SK-N-SH (cell line): ENCODE measurements at regions not wholly inside any gene's neighbourhood (a gene's known extent, or its start where the extent isn't known, plus 50 kb on each side); places are given as distances from the start of the nearest gene placed in this dataset.

Source experiments
- CTCF ChIA-PET: fragments of 300-600, 350-600 bp; formaldehyde crosslinking; extraction: SDS; loops from one replicate; lab custom pipeline; 2021; lab: Yijun Ruan, JAX
- POLR2A ChIA-PET: fragments of 350-600 bp; sonication (Branson Sonifier 250); formaldehyde crosslinking; extraction: SDS; loops from one replicate; lab custom pipeline; 2020; ENCODE audit warnings: antibody characterized with exemption, inconsistent platforms; lab: Yijun Ruan, JAX
- DNase-seq: peaks from one replicate; pipeline ENCODE4 v3.0.0; 2012
- H2AFZ ChIP-seq: fragments of 200-600 bp; sonication (generic); 2 replicates; pipeline ENCODE4 v1.8.1; 2016; ENCODE audit warnings: antibody characterized with exemption, mild to moderate bottlenecking, low read depth
- H3F3A ChIP-seq: fragments of 200-600 bp; sonication (generic); replicated peaks from 2 replicates; pipeline ENCODE3; 2016; ENCODE audit warnings: antibody characterized with exemption, mild to moderate bottlenecking; ENCODE audit not compliant: insufficient read depth
- H3K27ac ChIP-seq, 2 experiments: fragments of 200-500 bp in 1 of 2; fragments of 200-600 bp in 1 of 2; sonication (Bioruptor generic) in 1 of 2; sonication (generic), shearing (Covaris generic) in 1 of 2; 2 replicates each; pipeline versions ENCODE4 v1.5.1 to v1.6.1; 2014 to 2016; ENCODE audit warnings: low read depth in 2 of 2, inconsistent platforms in 1 of 2, low read length in 1 of 2, mild to moderate bottlenecking in 1 of 2, mixed read lengths in 1 of 2
- H3K27me3 ChIP-seq: fragments of 200-600 bp; sonication (generic), shearing (Covaris generic); 2 replicates; pipeline ENCODE4 v1.6.1; 2016; ENCODE audit warnings: mixed run types; ENCODE audit not compliant: insufficient read depth
- H3K36me3 ChIP-seq, 2 experiments: fragments of 200-500 bp in 1 of 2; fragments of 200-600 bp in 1 of 2; sonication (Bioruptor generic) in 1 of 2; sonication (generic) in 1 of 2; replicated peaks in 1 of 2; 2 replicates each; pipeline versions ENCODE3 to v1.5.1; 2014 to 2016; ENCODE audit warnings: low read length in 1 of 2, mild to moderate bottlenecking in 1 of 2; ENCODE audit not compliant: insufficient read depth in 2 of 2, control insufficient read depth in 1 of 2
- H3K4me1 ChIP-seq, 2 experiments: fragments of 200-500 bp in 1 of 2; fragments of 200-600 bp in 1 of 2; sonication (Bioruptor generic) in 1 of 2; sonication (generic), shearing (Covaris generic) in 1 of 2; 2 replicates each; pipeline versions ENCODE4 v1.5.1 to v1.6.1; 2014 to 2016; ENCODE audit warnings: low read depth in 1 of 2, low read length in 1 of 2, mixed run types in 1 of 2; ENCODE audit not compliant: insufficient read depth in 2 of 2, control insufficient read depth in 1 of 2
- H3K4me2 ChIP-seq: fragments of 200-600 bp; sonication (generic), shearing (Covaris generic); 2 replicates; pipeline ENCODE4 v1.6.1; 2017; ENCODE audit warnings: mixed run types
- H3K4me3 ChIP-seq, 2 experiments: fragments of 200-500 bp in 1 of 2; fragments of 200-600 bp in 1 of 2; sonication (Bioruptor generic) in 1 of 2; sonication (generic), shearing (Covaris generic) in 1 of 2; 2 replicates each; pipeline versions ENCODE4 v1.5.1 to v1.8.1; 2014 to 2016; ENCODE audit warnings: low read depth in 2 of 2, inconsistent platforms in 1 of 2, low read length in 1 of 2, mild to moderate bottlenecking in 1 of 2, mixed read lengths in 1 of 2, moderate library complexity in 1 of 2
- H3K79me2 ChIP-seq: fragments of 200-600 bp; sonication (generic); 2 replicates; pipeline ENCODE4 v1.8.1; 2017; ENCODE audit warnings: mild to moderate bottlenecking; ENCODE audit not compliant: insufficient read depth
- H3K9ac ChIP-seq: fragments of 200-600 bp; sonication (generic); 2 replicates; pipeline ENCODE4 v1.6.1; 2017; ENCODE audit warnings: mixed run types
- H3K9me2 ChIP-seq: fragments of 200-600 bp; sonication (generic); 2 replicates; pipeline ENCODE4 v1.6.1; 2017; ENCODE audit warnings: mixed run types
- H3K9me3 ChIP-seq: fragments of 200-600 bp; sonication (generic); 2 replicates; pipeline ENCODE4 v1.6.1; 2017; ENCODE audit warnings: mixed run types, mild to moderate bottlenecking, moderate library complexity
- H4K20me1 ChIP-seq: fragments of 200-600 bp; sonication (generic); 2 replicates; pipeline ENCODE4 v1.6.1; 2017; ENCODE audit warnings: mild to moderate bottlenecking, mixed run types; ENCODE audit not compliant: insufficient read depth
- FOSL2 ChIP-seq: IDR thresholded peaks from 2 replicates; pipeline ENCODE4 v1.4.0; 2012; ENCODE audit warnings: low read depth, mild to moderate bottlenecking, moderate library complexity, borderline replicate concordance
- FOXJ3 ChIP-seq: sonication (generic); formaldehyde crosslinking; IDR thresholded peaks from 2 replicates; pipeline ENCODE4 v1.5.1; 2020; ENCODE audit warnings: mild to moderate bottlenecking, missing genetic modification reagents
- GABPA ChIP-seq: IDR thresholded peaks from 2 replicates; pipeline ENCODE4 v1.4.0; 2012; ENCODE audit warnings: low read depth, mild to moderate bottlenecking
- JUND ChIP-seq: IDR thresholded peaks from 2 replicates; pipeline ENCODE4 v1.4.0; 2012
- MAX ChIP-seq: IDR thresholded peaks from 2 replicates; pipeline ENCODE4 v1.4.0; 2012; ENCODE audit warnings: low read depth
- NFIC ChIP-seq: IDR thresholded peaks from 2 replicates; pipeline ENCODE4 v1.4.0; 2012; ENCODE audit warnings: borderline replicate concordance
- PBX3 ChIP-seq: IDR thresholded peaks from 2 replicates; pipeline ENCODE4; 2012
- REST ChIP-seq: IDR thresholded peaks from 2 replicates; pipeline ENCODE4 v1.6.1; 2012; ENCODE audit warnings: mild to moderate bottlenecking, low read depth, low read length, moderate library complexity
- RFX5 ChIP-seq: IDR thresholded peaks from 2 replicates; pipeline ENCODE4 v1.6.1; 2012; ENCODE audit warnings: mild to moderate bottlenecking, improper control_type of control experiment, low read length
- SMC3 ChIP-seq: IDR thresholded peaks from 2 replicates; pipeline ENCODE4 v1.6.1; 2012; ENCODE audit warnings: low read depth, low read length, improper control_type of control experiment
- TAF1 ChIP-seq: IDR thresholded peaks from 2 replicates; pipeline ENCODE4 v1.6.1; 2012; ENCODE audit warnings: low read depth, mild to moderate bottlenecking, low read length, moderate library complexity, borderline replicate concordance
- USF1 ChIP-seq: IDR thresholded peaks from 2 replicates; pipeline ENCODE4 v1.4.0; 2012; ENCODE audit warnings: low read depth, borderline replicate concordance
- YY1 ChIP-seq: IDR thresholded peaks from 2 replicates; pipeline ENCODE4 v1.4.0; 2012; ENCODE audit warnings: low read depth, mild to moderate bottlenecking
- WGBS: methylation state at CpG from one replicate; pipeline ENCODE4 v1.1.6; 2017; ENCODE audit warnings: low lambda C conversion rate; 5-methylcytosine and 5-hydroxymethylcytosine counted together

DNA sequence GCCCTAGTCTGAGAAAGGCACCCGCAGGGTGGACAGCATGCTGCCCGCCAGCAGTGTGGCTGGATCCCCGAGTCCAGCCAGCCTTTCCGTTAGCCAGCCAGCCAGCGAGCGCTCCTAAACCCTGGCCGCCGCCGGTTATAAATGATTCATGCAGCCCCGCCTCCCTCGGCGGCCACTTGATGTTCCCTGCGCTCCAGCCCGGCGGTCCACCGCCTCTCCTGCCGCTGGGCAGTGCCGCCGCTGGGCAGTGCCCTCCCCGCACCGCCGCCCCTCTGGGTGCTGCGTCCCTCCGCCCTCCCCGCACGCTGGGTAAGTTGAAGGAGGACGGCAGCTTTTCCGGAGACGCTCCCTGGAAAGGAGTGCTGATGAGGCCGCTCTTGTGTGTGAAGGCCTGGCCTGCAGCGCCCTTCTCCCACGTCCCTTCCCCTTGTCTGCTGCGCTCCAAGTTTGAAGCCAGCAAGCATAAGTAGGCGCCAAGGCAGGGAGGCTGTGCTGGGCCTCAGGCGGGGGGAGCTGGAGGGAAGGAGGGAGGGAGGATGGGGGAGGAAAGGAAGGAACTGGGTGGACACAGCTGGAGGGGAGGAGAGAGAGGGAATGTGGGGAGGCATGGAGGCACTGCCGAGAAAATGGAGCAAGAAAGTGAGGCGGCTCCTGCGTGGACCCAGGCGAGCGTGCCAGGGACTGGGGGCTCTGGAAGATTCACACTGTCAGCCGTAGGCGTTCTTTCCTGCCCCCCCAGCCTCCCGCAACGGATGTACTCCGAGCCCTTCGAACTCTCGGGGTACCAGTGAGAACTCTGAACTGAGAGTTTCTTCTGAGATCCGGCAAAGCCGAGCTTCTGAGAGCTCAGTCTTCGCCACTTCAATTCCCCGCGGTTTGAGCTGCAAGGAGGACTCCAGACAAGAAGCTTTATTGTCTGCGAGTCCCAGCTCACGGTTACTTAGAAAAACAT lies 131.9 kb downstream of the GLI2 start:
- TF ChIP-seq SMC3 (no peak), TAF1 (no peak), USF1 (no peak), MAX (peak; percentile 32; the same call in 1 of the 2 replicates), RFX5 (no peak), YY1 (no peak), FOXJ3 (no peak), NFIC (0 out of 2 replicates have a peak, but pooled peaks have one; percentile 8), JUND (no peak; the same call in 1 of the 2 replicates), GABPA (no peak), FOSL2 (peak; percentile 62; the same call in 1 of the 2 replicates), PBX3 (0 out of 2 replicates have a peak, but pooled peaks have one; percentile 10), REST (no peak)
- Histone ChIP-seq H3K9me2 (no peaks in the 10 kb centered on the region), H3K4me3 (peak overlapping the region; percentile 22 to 53; a peak in 3 of 4 replicates), H3F3A (peaks cover 3% of the 10 kb centered on the region), H4K20me1 (peaks cover 3% of the 10 kb centered on the region; the same call in 1 of the 2 replicates), H3K9ac (peak overlapping the region; percentile 51; the same call in 1 of the 2 replicates), H3K27ac (peak overlapping the region in 1 of 2 experiments; percentile 63; a peak in 2 of 4 replicates), H3K79me2 (peaks cover 31% of the 10 kb centered on the region; the same call in 1 of the 2 replicates), H2AFZ (peak overlapping the region; percentile 79; the same call in 1 of the 2 replicates), H3K36me3 (no peaks in the 10 kb centered on the region), H3K4me1 (peaks cover 24 to 25% of the 10 kb centered on the region in 2 experiments), H3K4me2 (peak overlapping the region; percentile 80), H3K27me3 (no peaks in the 10 kb centered on the region), H3K9me3 (no peaks in the 10 kb centered on the region)
- peak; percentile 84 for DNase-seq
- WGBS, result 85% methylated on average over 26 of the region's 54 CpGs
- POLR2A ChIA-PET, result no interaction called here
- CTCF ChIA-PET, result interaction anchor here (1.1 to 1.8 kb wide), 5 partner anchors 9 to 172 kb away, joined by 3 to 5 read pairs (median 3); partner anchors contain the start of gene GLI2
